ENCODE measurements at regions not wholly inside any gene's neighbourhood (a gene's known extent, or its start where the extent isn't known, plus 50 kb on each side); places are given as distances from the start of the nearest gene placed in this dataset.
"Not testable (repeated sequence)": the region's sequence is repeated elsewhere in the genome, so short reads cannot be mapped to it uniquely, and the experiment has no call there.

DNA sequence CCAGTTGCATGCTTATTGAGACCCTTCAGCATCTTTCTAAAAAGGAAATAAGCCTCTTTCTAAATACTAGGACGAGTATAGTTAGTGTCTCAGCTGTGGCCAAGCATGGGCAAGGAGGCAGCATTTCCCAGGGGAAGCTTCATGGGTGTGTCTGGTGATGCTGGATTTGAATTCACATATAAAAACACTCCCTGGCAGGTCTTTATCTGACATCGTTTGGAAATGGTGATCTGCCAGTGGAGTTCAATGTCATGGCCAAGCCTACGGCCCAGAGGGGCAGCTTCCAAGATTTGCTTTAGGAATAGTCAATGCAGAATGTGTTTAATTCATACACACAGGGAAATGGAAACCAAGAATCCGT lies 94.7 kb downstream of the SRGAP2 start:
- not testable (repeated sequence) for H3K4me3 Mint-ChIP-seq, H3K27me3 Mint-ChIP-seq

DNA sequence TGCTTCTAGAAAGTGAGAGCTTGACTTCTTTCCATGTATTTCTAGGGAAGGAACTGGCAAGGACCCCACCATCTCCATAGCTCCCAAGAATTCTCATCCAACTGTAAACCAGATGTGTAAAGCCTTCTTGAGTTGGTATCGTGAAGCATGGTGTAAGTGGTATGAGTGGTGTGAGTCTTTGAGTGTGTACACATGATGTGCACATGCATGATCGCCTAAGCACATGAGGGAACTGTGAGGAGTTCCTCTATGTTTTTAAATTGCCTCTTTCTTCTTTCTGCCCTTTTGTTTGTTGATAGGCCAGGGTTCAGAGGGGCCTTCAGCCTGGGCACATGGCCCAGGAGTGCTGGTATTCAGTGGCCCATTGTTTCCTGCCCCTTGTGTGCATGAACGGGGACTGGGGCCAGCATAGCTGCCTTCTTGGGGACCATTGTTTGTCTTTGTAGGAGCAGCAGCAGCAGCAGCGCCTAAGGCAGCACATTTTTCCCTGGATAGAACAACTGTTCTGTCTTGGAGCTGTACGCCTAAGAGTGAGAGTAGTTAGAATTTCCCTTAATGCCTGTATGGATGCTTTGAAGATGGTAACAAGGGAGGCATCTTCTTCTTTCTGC lies 95.9 kb downstream of the SRGAP2 start:
- not testable (repeated sequence) for H3K4me1 Mint-ChIP-seq; DNase-seq (ENCODE audit: low spot score in 2 of 2); H3K4me3 Mint-ChIP-seq; H3K27ac Mint-ChIP-seq; H3K9me3 Mint-ChIP-seq; H3K36me3 Mint-ChIP-seq; H3K27me3 Mint-ChIP-seq
- peak; percentile 52 for ATAC-seq (ENCODE audit: low read depth)

More for the DNA sequence above, 94.7 kb downstream of the SRGAP2 start:
- not testable (repeated sequence) for H3K36me3 Mint-ChIP-seq; DNase-seq (ENCODE audit: low spot score in 2 of 2); H3K4me1 Mint-ChIP-seq; H3K27ac Mint-ChIP-seq; ATAC-seq (ENCODE audit: low read depth); H3K9me3 Mint-ChIP-seq

DNA sequence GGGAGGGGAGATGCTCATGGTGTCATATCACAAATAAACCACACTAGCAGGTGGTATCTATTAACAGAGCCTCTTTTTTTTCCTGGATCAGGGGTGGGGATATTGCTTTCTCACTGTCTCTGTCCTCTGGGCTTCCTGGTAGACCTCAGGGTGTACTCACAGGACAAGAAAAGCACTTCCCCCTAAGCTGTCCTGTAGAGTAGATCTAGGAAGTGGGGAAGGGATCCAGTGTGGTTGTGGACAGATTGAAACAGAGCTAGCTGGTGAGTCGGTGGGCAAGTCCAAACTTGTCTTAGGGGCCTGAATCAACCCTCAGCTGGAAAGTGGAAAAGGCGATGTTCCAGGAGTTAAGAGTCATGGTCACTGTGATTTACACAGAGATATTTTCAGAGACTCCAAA lies 96.6 kb downstream of the SRGAP2 start:
- H3K27me3 Mint-ChIP-seq; ATAC-seq (ENCODE audit: low read depth); H3K27ac Mint-ChIP-seq; H3K4me3 Mint-ChIP-seq; H3K9me3 Mint-ChIP-seq; H3K4me1 Mint-ChIP-seq; DNase-seq (ENCODE audit: low spot score in 2 of 2); H3K36me3 Mint-ChIP-seq: not testable (repeated sequence)

DNA sequence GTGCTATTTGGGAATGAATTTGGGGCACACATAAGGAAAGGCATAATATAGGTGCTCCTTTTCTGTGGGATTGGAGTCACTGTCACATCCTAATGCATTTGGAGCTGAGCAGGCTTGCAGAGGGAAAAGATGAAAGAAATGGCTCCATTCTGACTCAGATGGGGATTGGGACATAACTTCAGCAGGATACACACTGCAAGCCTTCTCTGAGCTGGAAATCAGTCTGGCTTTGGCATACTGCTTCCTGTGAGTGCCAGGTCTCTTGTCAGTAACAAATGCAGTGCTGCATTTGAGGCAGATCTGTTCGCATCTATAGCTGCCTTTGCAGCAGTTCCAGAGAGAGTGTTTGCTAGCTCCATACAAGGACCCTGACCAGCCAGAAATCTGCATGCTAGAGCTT lies 98.7 kb downstream of the SRGAP2 start:
- not testable (repeated sequence) for DNase-seq (ENCODE audit: low spot score in 2 of 2); H3K27ac Mint-ChIP-seq; H3K4me1 Mint-ChIP-seq; H3K36me3 Mint-ChIP-seq; ATAC-seq (ENCODE audit: low read depth); H3K27me3 Mint-ChIP-seq; H3K4me3 Mint-ChIP-seq; H3K9me3 Mint-ChIP-seq

DNA sequence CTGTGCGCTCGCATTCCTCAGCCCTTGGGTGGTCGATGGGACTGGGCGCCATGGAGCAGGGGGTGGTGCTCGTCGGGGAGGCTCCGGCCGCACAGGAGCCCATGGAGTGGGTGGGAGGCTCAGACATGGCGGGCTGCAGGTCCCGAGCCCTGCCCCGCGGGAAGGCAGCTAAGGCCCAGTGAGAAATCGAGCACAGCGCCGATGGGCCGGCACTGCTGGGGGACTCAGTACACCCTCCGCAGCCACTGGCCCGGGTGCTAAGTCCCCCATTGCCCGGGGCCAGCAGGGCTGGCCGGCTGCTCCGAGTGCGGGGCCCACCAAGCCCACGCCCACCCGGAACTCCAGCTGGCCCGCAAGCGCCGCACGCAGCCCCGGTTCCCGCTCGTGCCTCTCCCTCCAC lies 104.1 kb downstream of the SRGAP2 start:
- H3K4me3 Mint-ChIP-seq; H3K36me3 Mint-ChIP-seq; H3K27ac Mint-ChIP-seq; H3K9me3 Mint-ChIP-seq; DNase-seq (ENCODE audit: low spot score in 2 of 2); H3K4me1 Mint-ChIP-seq; H3K27me3 Mint-ChIP-seq; ATAC-seq (ENCODE audit: low read depth): not testable (repeated sequence)

- H3K36me3 Mint-ChIP-seq; H3K4me1 Mint-ChIP-seq; DNase-seq (ENCODE audit: low spot score in 2 of 2); H3K27ac Mint-ChIP-seq; ATAC-seq (ENCODE audit: low read depth); H3K27me3 Mint-ChIP-seq; H3K9me3 Mint-ChIP-seq; H3K4me3 Mint-ChIP-seq: not testable (repeated sequence)
Measured at GRCh38 chr1:206310948-206311347, 107.6 kb downstream of the SRGAP2 start.

GRCh38 chr1:206311611-206312273 lies 108.4 kb downstream of the SRGAP2 start:
- not testable (repeated sequence) for H3K27ac Mint-ChIP-seq; ATAC-seq (ENCODE audit: low read depth); H3K36me3 Mint-ChIP-seq; H3K4me1 Mint-ChIP-seq; H3K9me3 Mint-ChIP-seq; H3K27me3 Mint-ChIP-seq; H3K4me3 Mint-ChIP-seq; DNase-seq (ENCODE audit: low spot score in 2 of 2)

GRCh38 chr1:206312274-206312665 lies 108.9 kb downstream of the SRGAP2 start:
- not testable (repeated sequence) for H3K27me3 Mint-ChIP-seq, H3K9me3 Mint-ChIP-seq, H3K4me3 Mint-ChIP-seq

GRCh38 chr1:206314951-206315636 lies 111.8 kb downstream of the SRGAP2 start:
- not testable (repeated sequence) for H3K4me1 Mint-ChIP-seq; H3K27ac Mint-ChIP-seq; H3K4me3 Mint-ChIP-seq; H3K36me3 Mint-ChIP-seq; H3K9me3 Mint-ChIP-seq; ATAC-seq (ENCODE audit: low read depth); DNase-seq (ENCODE audit: low spot score in 2 of 2); H3K27me3 Mint-ChIP-seq

More at GRCh38 chr1:206312274-206312665, 108.9 kb downstream of the SRGAP2 start:
- not testable (repeated sequence) for H3K36me3 Mint-ChIP-seq; DNase-seq (ENCODE audit: low spot score in 2 of 2); H3K27ac Mint-ChIP-seq; ATAC-seq (ENCODE audit: low read depth); H3K4me1 Mint-ChIP-seq

DNA sequence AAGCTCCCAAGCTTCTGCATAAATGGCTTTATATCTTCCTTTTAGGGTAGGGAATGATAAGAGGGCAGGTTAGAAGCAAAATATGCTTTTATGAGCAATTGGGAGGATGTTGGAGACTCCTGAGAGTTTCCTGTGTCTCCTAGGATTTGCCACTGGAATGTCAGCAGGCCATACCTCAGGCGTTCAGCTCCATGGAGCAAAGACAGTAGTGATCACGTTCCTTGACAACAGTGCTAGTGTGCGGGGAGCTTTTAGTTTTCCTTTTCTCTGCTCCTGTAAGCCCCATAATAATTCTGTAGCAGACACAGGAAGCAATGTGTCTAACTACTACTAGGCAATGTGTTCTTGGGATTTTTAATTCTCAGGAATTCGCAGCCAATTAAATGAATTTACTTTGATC lies 113.6 kb downstream of the SRGAP2 start:
- not testable (repeated sequence) for H3K27me3 Mint-ChIP-seq; ATAC-seq (ENCODE audit: low read depth); H3K27ac Mint-ChIP-seq; H3K4me3 Mint-ChIP-seq; H3K4me1 Mint-ChIP-seq; H3K36me3 Mint-ChIP-seq; H3K9me3 Mint-ChIP-seq; DNase-seq (ENCODE audit: low spot score in 2 of 2)

DNA sequence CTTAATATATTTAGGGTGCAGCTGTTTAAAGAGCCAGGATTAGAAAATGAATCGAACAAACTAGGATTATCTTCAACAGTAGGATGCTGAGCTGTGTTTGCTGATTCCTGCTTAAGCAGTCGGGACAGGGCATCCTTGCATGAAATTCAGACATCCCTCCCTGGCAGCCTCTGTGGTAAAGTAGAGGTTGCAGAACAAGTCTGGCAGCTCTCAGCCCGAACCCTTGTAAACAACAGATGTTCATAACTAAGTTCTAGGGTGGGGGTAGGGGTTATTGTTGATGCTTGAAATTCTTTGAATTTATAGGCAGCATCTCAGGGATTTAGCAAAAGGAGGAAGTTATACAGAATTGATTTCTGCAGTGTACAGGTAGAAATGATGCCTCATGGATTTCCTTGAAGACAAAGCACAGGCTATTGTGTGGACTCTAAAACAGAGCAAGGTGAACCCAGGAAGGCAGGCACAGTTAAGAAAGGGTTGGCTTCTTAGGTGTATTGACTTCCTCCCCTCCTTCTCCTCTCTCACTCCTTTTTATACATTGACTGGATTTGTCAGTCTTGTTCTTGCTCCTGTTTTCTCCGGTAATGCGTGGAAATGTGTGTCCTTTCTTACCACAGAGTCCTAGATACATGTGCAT lies 114.7 kb downstream of the SRGAP2 start:
- not testable (repeated sequence) for H3K4me1 Mint-ChIP-seq, H3K36me3 Mint-ChIP-seq

DNA sequence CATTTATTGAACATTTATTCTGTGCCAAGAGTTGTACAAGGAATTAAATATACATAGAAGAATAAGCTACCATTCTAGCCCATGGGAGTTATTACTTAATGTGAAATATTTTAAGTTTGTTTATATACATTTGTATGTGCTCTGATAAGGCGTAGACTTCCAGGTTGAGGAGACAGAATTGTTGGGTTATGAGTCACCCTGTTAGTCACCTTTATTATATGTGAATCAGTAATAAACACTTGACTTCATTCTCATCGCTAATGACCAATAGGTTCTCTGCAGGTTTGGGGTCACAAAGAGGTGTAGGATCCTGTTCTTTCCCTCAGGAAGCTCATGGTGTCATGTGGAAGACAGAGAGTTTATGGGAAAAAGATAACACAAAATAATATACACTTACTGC lies 116.9 kb downstream of the SRGAP2 start:
- not testable (repeated sequence) for DNase-seq (ENCODE audit: low spot score in 2 of 2); H3K36me3 Mint-ChIP-seq; H3K4me1 Mint-ChIP-seq; H3K4me3 Mint-ChIP-seq; ATAC-seq (ENCODE audit: low read depth); H3K27me3 Mint-ChIP-seq; H3K27ac Mint-ChIP-seq; H3K9me3 Mint-ChIP-seq

More for the DNA sequence above, 114.7 kb downstream of the SRGAP2 start:
- not testable (repeated sequence) for H3K9me3 Mint-ChIP-seq; H3K4me3 Mint-ChIP-seq; H3K27ac Mint-ChIP-seq; DNase-seq (ENCODE audit: low spot score in 2 of 2); H3K27me3 Mint-ChIP-seq
- ATAC-seq (ENCODE audit: low read depth) = peak; percentile 34

DNA sequence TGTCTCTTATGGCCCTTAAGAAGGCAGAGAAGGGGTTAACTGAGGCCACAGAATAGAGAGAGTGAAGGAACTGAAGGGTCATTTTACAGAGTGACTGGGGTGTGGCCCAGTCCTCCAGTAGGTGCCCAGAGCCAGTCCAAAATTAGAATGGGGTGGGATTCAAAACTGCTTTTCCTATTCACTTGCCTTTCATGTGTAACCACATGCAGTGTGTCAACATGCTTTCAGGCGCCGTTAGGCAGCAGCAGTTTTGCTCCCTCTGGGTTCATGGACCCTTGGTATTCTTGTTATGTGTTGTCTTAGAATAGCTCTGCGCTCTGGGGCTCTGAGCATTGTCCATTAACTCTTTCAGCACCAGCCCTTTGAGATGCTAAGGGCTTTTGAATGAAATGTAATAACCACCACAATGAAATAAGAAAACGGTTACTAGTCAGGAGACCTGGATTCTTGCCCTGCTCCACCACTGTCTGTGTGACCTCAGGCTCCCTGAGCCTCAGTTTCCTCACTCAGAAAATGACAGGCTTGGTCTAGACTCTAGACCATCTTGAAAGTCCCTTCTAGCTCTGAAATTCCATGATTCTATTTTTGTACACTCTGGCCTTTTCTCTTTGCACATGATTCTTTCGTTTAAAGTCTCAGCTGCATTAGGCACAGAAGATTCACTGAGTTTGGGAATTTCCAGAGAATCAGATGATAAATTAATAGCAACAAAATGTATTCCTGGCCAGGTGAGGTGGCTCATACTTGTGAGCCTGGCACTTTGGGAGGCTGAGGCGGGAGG lies 123.0 kb downstream of the SRGAP2 start:
- H3K27ac Mint-ChIP-seq; H3K4me3 Mint-ChIP-seq; DNase-seq (ENCODE audit: low spot score in 2 of 2); H3K36me3 Mint-ChIP-seq; H3K4me1 Mint-ChIP-seq; ATAC-seq (ENCODE audit: low read depth); H3K27me3 Mint-ChIP-seq; H3K9me3 Mint-ChIP-seq: not testable (repeated sequence)

- not testable (repeated sequence) for H3K9me3 Mint-ChIP-seq
Measured at GRCh38 chr1:206331597-206331996, 128.3 kb downstream of the SRGAP2 start.

More at GRCh38 chr1:206331597-206331996, 128.3 kb downstream of the SRGAP2 start:
- not testable (repeated sequence) for H3K36me3 Mint-ChIP-seq; H3K4me3 Mint-ChIP-seq; H3K4me1 Mint-ChIP-seq; H3K27me3 Mint-ChIP-seq; DNase-seq (ENCODE audit: low spot score in 2 of 2); H3K27ac Mint-ChIP-seq; ATAC-seq (ENCODE audit: low read depth)
